ENCODE measurements at regions not wholly inside any gene's neighbourhood (a gene's known extent, or its start where the extent isn't known, plus 50 kb on each side); places are given as distances from the start of the nearest gene placed in this dataset.

- Histone ChIP-seq H3F3A (ENCODE audit: low read length, unreplicated experiment) (no peaks in the 10 kb centered on the region), H3K27ac (ENCODE audit: low read length) (no peak overlapping the region), H3K4me2 (ENCODE audit: low read length) (no peak overlapping the region), H4K20me1 (ENCODE audit: low read length) (no peaks in the 10 kb centered on the region), H3K27me3 (ENCODE audit: low read length) (no peaks in the 10 kb centered on the region), H3K4me1 (ENCODE audit: insufficient read depth, low read length) (no peaks in the 10 kb centered on the region), H3K9me3 (ENCODE audit: low read length) (no peaks in the 10 kb centered on the region), H2AFZ (ENCODE audit: low read length) (no peak overlapping the region), H3K9me2 (replicated peaks; ENCODE audit: low read length) (no peaks in the 10 kb centered on the region), H3K4me3 (ENCODE audit: low read length) (no peak overlapping the region), H3K9ac (ENCODE audit: low read length) (no peak overlapping the region), H3K36me3 (ENCODE audit: low read depth, low read length) (no peaks in the 10 kb centered on the region), H3K79me2 (ENCODE audit: low read length) (no peaks in the 10 kb centered on the region)
- intact Hi-C loops (cut with micrococcal nuclease) = no loop called here
- ChIA-PET POLR2A (ENCODE audit: unreplicated experiment) (no interaction called here), CTCF (no interaction called here)
- no peak for ATAC-seq
- no TSS peak for BruUV-seq (replicated peaks)
- DNase-seq = no peak
- TF ChIP-seq CTCF (conservative IDR thresholded peaks at IDR 0.05; ENCODE audit: low read depth, low read length) = no peak
Observed at GRCh38 chr12:58140395-58140794, 199.0 kb downstream of the ATP23 start.

- Histone ChIP-seq H3K4me3 (ENCODE audit: low read length) (no peak overlapping the region), H3K4me1 (ENCODE audit: insufficient read depth, low read length) (peaks cover under 1% of the 10 kb centered on the region), H4K20me1 (ENCODE audit: low read length) (no peaks in the 10 kb centered on the region), H3K36me3 (ENCODE audit: low read depth, low read length) (no peaks in the 10 kb centered on the region), H3K4me2 (ENCODE audit: low read length) (no peak overlapping the region), H3K27me3 (ENCODE audit: low read length) (no peaks in the 10 kb centered on the region), H2AFZ (ENCODE audit: low read length) (no peak overlapping the region), H3K27ac (ENCODE audit: low read length) (no peak overlapping the region), H3K9ac (ENCODE audit: low read length) (no peak overlapping the region), H3K79me2 (ENCODE audit: low read length) (no peaks in the 10 kb centered on the region), H3K9me2 (replicated peaks; ENCODE audit: low read length) (no peaks in the 10 kb centered on the region), H3F3A (ENCODE audit: low read length, unreplicated experiment) (no peaks in the 10 kb centered on the region), H3K9me3 (ENCODE audit: low read length) (no peaks in the 10 kb centered on the region)
- ChIA-PET CTCF (no interaction called here), POLR2A (ENCODE audit: unreplicated experiment) (no interaction called here)
- TF ChIP-seq EZH2 (IDR thresholded peaks at IDR 0.05; ENCODE audit: low read length, unreplicated experiment) = no peak
- BruUV-seq (replicated peaks) = no TSS peak
- intact Hi-C loops (cut with micrococcal nuclease) = no loop called here
- DNase-seq = no peak
- no peak for ATAC-seq
Observed at GRCh38 chr12:58142991-58143390, 201.6 kb downstream of the ATP23 start.

- Histone ChIP-seq H3K27ac (ENCODE audit: low read length) (no peak overlapping the region), H3K4me2 (ENCODE audit: low read length) (no peak overlapping the region), H3K36me3 (ENCODE audit: low read depth, low read length) (no peaks in the 10 kb centered on the region), H3K27me3 (ENCODE audit: low read length) (no peaks in the 10 kb centered on the region), H3K4me3 (ENCODE audit: low read length) (no peak overlapping the region), H3K4me1 (ENCODE audit: insufficient read depth, low read length) (peaks cover 6% of the 10 kb centered on the region), H3K9me3 (ENCODE audit: low read length) (no peaks in the 10 kb centered on the region), H3K9me2 (replicated peaks; ENCODE audit: low read length) (no peaks in the 10 kb centered on the region), H4K20me1 (ENCODE audit: low read length) (no peaks in the 10 kb centered on the region), H3K9ac (ENCODE audit: low read length) (no peak overlapping the region), H3K79me2 (ENCODE audit: low read length) (no peaks in the 10 kb centered on the region), H3F3A (ENCODE audit: low read length, unreplicated experiment) (no peaks in the 10 kb centered on the region), H2AFZ (ENCODE audit: low read length) (no peak overlapping the region)
- POLR2A ChIA-PET (ENCODE audit: unreplicated experiment) = no interaction called here
- ATAC-seq (no peak), DNase-seq (no peak)
- intact Hi-C loops (cut with micrococcal nuclease) = no loop called here
- BruUV-seq (replicated peaks) = no TSS peak
- TF ChIP-seq CTCF (conservative IDR thresholded peaks at IDR 0.05; ENCODE audit: low read depth, low read length) = no peak
- no peak for TF ChIP-seq EZH2 (IDR thresholded peaks at IDR 0.05; ENCODE audit: low read length, unreplicated experiment)
- CTCF ChIA-PET = no interaction called here
Observed at GRCh38 chr12:58143498-58143995, 202.2 kb downstream of the ATP23 start.
